ENCODE measurements at regions not wholly inside any gene's neighbourhood (a gene's known extent, or its start where the extent isn't known, plus 50 kb on each side); places are given as distances from the start of the nearest gene placed in this dataset.

DNA sequence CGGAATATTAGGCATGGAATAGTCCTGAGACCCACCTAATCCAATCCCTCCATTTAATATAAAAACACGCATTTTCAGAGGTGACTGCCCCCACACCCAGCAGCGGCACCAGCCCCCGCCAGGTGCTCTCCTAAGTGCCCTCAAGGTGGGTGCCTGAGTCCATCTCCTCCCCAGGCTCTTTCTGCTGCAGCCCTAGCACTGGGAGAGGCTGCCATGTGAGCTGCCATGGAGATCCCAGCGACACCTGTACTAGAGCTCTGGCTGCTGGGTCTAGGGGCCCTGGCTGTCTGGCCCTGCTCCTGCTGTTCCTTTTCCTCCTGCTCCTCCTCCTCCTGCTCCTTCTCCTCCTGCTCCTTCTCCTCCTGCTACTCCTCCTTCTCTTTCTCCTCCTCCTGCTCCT lies 191.1 kb upstream of the BMPER start:
- Mint-ChIP-seq H3K9me3 (peaks cover 5% of the 10 kb centered on the region), H3K27ac (no peak overlapping the region), H3K4me3 (no peak overlapping the region), H3K27me3 (peaks cover 16% of the 10 kb centered on the region), H3K4me1 (ENCODE audit: unreplicated experiment) (peaks cover 16% of the 10 kb centered on the region), H3K36me3 (peaks cover 3% of the 10 kb centered on the region)
- DNase-seq (ENCODE audit: extremely low spot score, unreplicated experiment), result no peak
- TF ChIP-seq CTCF (conservative IDR thresholded peaks at IDR 0.05), result no peak

- H3K27ac Mint-ChIP-seq, result no peak overlapping the region
- H3K4me1 Mint-ChIP-seq (ENCODE audit: unreplicated experiment), result peaks cover 13% of the 10 kb centered on the region
- DNase-seq (ENCODE audit: extremely low spot score, unreplicated experiment), result no peak
- H3K36me3 Mint-ChIP-seq, result peaks cover 3% of the 10 kb centered on the region
- H3K9me3 Mint-ChIP-seq, result peaks cover 5% of the 10 kb centered on the region
- H3K27me3 Mint-ChIP-seq, result peaks cover 16% of the 10 kb centered on the region
- H3K4me3 Mint-ChIP-seq, result no peak overlapping the region
- TF ChIP-seq CTCF (conservative IDR thresholded peaks at IDR 0.05), result peak; percentile 87
Measured at GRCh38 chr7:33716581-33717477, 188.5 kb upstream of the BMPER start.

DNA sequence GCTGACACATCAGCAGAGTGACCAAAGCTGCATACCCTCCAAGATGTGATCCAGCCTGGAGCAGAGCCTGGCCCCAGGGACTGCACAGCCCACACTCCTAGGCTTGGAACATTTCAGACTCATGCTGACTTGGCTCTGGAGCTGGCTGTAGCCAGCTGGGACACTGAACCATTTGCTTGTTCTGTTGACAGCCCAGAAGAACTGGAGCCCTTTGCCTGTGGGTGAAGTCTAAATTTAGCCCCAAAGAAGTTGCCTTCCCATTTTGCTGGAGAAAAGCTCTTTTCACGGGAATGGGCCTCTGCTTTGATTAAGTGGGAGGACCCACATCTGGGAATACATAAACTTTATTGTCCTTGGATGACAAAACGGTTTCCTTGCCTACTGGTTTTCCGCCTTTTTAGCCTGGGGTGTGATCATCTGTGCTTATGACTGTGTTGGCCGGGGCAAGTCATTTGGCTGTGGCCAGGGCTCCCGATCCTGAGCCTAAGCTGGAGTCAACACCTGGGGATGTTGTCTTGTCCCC lies 186.2 kb upstream of the BMPER start:
- no peak for DNase-seq (ENCODE audit: extremely low spot score, unreplicated experiment)
- TF ChIP-seq CTCF (conservative IDR thresholded peaks at IDR 0.05), result no peak
- Mint-ChIP-seq H3K36me3 (peaks cover 3% of the 10 kb centered on the region), H3K4me3 (no peak overlapping the region), H3K9me3 (peaks cover 5% of the 10 kb centered on the region), H3K27me3 (peaks cover 26% of the 10 kb centered on the region), H3K4me1 (ENCODE audit: unreplicated experiment) (peaks cover 30% of the 10 kb centered on the region), H3K27ac (no peak overlapping the region)

GRCh38 chr7:33720139-33720538 lies 185.2 kb upstream of the BMPER start:
- H3K36me3 Mint-ChIP-seq, result peaks cover under 1% of the 10 kb centered on the region
- H3K27ac Mint-ChIP-seq, result no peak overlapping the region
- peaks cover 20% of the 10 kb centered on the region for H3K27me3 Mint-ChIP-seq
- H3K9me3 Mint-ChIP-seq, result peaks cover 5% of the 10 kb centered on the region
- no peak for TF ChIP-seq CTCF (conservative IDR thresholded peaks at IDR 0.05)
- H3K4me1 Mint-ChIP-seq (ENCODE audit: unreplicated experiment), result peaks cover 32% of the 10 kb centered on the region
- DNase-seq (ENCODE audit: extremely low spot score, unreplicated experiment), result no peak
- no peak overlapping the region for H3K4me3 Mint-ChIP-seq

DNA sequence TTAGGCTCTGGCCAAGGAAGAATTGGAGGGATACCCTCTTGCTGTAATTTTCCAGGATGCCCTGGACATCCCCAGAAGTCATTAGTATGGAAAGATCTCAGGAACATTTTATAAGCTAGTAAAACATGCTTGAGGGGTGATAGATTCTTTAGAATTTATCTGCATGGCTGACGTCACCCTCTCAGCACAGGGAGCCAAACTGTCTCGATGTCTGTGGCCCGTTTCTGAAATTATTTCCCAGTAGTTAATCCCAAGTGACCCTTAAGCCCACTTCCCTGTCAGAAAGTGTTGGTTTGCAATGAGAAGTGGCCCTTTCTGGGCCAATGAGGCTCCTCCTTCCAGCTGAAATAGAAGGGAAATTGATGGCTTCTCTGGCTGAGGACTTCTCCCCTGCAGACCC lies 184.5 kb upstream of the BMPER start:
- Mint-ChIP-seq H3K27ac (no peak overlapping the region), H3K4me3 (no peak overlapping the region), H3K9me3 (peaks cover 5% of the 10 kb centered on the region), H3K27me3 (peaks cover 17% of the 10 kb centered on the region), H3K36me3 (no peaks in the 10 kb centered on the region), H3K4me1 (ENCODE audit: unreplicated experiment) (peaks cover 38% of the 10 kb centered on the region)
- DNase-seq (ENCODE audit: extremely low spot score, unreplicated experiment), result no peak
- no peak for TF ChIP-seq CTCF (conservative IDR thresholded peaks at IDR 0.05)
